ENCODE measurements at regions not wholly inside any gene's neighbourhood (a gene's known extent, or its start where the extent isn't known, plus 50 kb on each side); places are given as distances from the start of the nearest gene placed in this dataset.

GRCh38 chr2:65564299-65564698 lies 131.9 kb upstream of the SPRED2 start:
- Histone ChIP-seq H3K27me3 (no peaks in the 10 kb centered on the region), H3K4me3 (no peak overlapping the region), H3K27ac (no peak overlapping the region), H3K36me3 (ENCODE audit: low read depth, missing control alignments) (no peaks in the 10 kb centered on the region), H3K4me1 (no peaks in the 10 kb centered on the region), H3K9me3 (no peaks in the 10 kb centered on the region)
- DNase-seq = no peak
- 94 to 100% methylated on average over 2 to 4 of the region's 4 CpGs for whole genome bisulfite sequencing, 2 donors
- intact Hi-C loops (cut with DNase I; ENCODE audit: low total_unique reads) = no loop called here
- TF ChIP-seq CTCF (IDR thresholded peaks at IDR 0.05) (no peak), POLR2A (IDR thresholded peaks at IDR 0.05) (no peak)

- intact Hi-C loops (cut with DNase I; ENCODE audit: low total_unique reads) = no loop called here
- no peak for DNase-seq
- WGBS, 2 donors = 95 to 99% methylated on average over 3 of the region's 3 CpGs
- no peak overlapping the region for H3K4me3 ChIP-seq
- H3K4me1 ChIP-seq = no peaks in the 10 kb centered on the region
- no peaks in the 10 kb centered on the region for H3K9me3 ChIP-seq
- H3K27ac ChIP-seq = no peak overlapping the region
- no peaks in the 10 kb centered on the region for H3K36me3 ChIP-seq (ENCODE audit: low read depth, missing control alignments)
- TF ChIP-seq POLR2A (IDR thresholded peaks at IDR 0.05) (no peak), CTCF (IDR thresholded peaks at IDR 0.05) (no peak)
- H3K27me3 ChIP-seq = no peaks in the 10 kb centered on the region
Measured at GRCh38 chr2:65562890-65563289, 130.5 kb upstream of the SPRED2 start.

GRCh38 chr2:65558743-65559142 lies 126.3 kb upstream of the SPRED2 start:
- H3K4me1 ChIP-seq = no peaks in the 10 kb centered on the region
- H3K9me3 ChIP-seq = no peaks in the 10 kb centered on the region
- intact Hi-C loops (cut with DNase I; ENCODE audit: low total_unique reads) = no loop called here
- WGBS, 2 donors = 70 to 82% methylated on average over 9 of the region's 9 CpGs
- H3K4me3 ChIP-seq = no peak overlapping the region
- no peaks in the 10 kb centered on the region for H3K27me3 ChIP-seq
- TF ChIP-seq POLR2A (IDR thresholded peaks at IDR 0.05) = no peak
- TF ChIP-seq CTCF (IDR thresholded peaks at IDR 0.05) = no peak
- no peaks in the 10 kb centered on the region for H3K36me3 ChIP-seq (ENCODE audit: low read depth, missing control alignments)
- DNase-seq = no peak
- H3K27ac ChIP-seq = no peak overlapping the region

GRCh38 chr2:65557616-65558573 lies 125.5 kb upstream of the SPRED2 start:
- no peaks in the 10 kb centered on the region for H3K27me3 ChIP-seq
- no peaks in the 10 kb centered on the region for H3K4me1 ChIP-seq
- no peaks in the 10 kb centered on the region for H3K9me3 ChIP-seq
- H3K36me3 ChIP-seq (ENCODE audit: low read depth, missing control alignments) = no peaks in the 10 kb centered on the region
- H3K27ac ChIP-seq = no peak overlapping the region
- intact Hi-C loops (cut with DNase I; ENCODE audit: low total_unique reads) = no loop called here
- TF ChIP-seq POLR2A (IDR thresholded peaks at IDR 0.05) (no peak), CTCF (IDR thresholded peaks at IDR 0.05) (no peak)
- H3K4me3 ChIP-seq = no peak overlapping the region
- no peak for DNase-seq
- WGBS, 2 donors = 91 to 94% methylated on average over 5 of the region's 5 CpGs
